ENCODE measurements at regions not wholly inside any gene's neighbourhood (a gene's known extent, or its start where the extent isn't known, plus 50 kb on each side); places are given as distances from the start of the nearest gene placed in this dataset.

GRCh38 chr18:11500153-11501122 is 109.0 kb upstream of the SLC35G4 start:
- TF ChIP-seq POLR2AphosphoS5 (IDR thresholded peaks at IDR 0.05) (no peak), EP300 (IDR thresholded peaks at IDR 0.05) (no peak), POLR2A (IDR thresholded peaks at IDR 0.05) (no peak)
- no peaks in the 10 kb centered on the region for H3K9me3 ChIP-seq
- no peak overlapping the region for H3K27ac ChIP-seq
- no peaks in the 10 kb centered on the region for H3K36me3 ChIP-seq
- 58% methylated on average over 8 of the region's 8 CpGs for WGBS
- no peaks in the 10 kb centered on the region for H3K27me3 ChIP-seq
- H3K4me3 ChIP-seq: no peak overlapping the region
- H3K4me1 ChIP-seq: no peaks in the 10 kb centered on the region
- DNase-seq (ENCODE audit: low spot score in 2 of 2): no peak

GRCh38 chr18:11498821-11499220 is 110.6 kb upstream of the SLC35G4 start:
- WGBS: 87% methylated on average over 1 of the region's 1 CpG
- H3K27ac ChIP-seq: no peak overlapping the region
- DNase-seq (ENCODE audit: low spot score in 2 of 2): no peak

GRCh38 chr18:11497585-11497984 is 111.8 kb upstream of the SLC35G4 start:
- TF ChIP-seq POLR2A (IDR thresholded peaks at IDR 0.05): no peak
- no peak for TF ChIP-seq EP300 (IDR thresholded peaks at IDR 0.05)
- TF ChIP-seq POLR2AphosphoS5 (IDR thresholded peaks at IDR 0.05): no peak
- no peaks in the 10 kb centered on the region for H3K27me3 ChIP-seq
- H3K4me3 ChIP-seq: no peak overlapping the region
- WGBS: 42% methylated on average over 2 of the region's 2 CpGs
- H3K36me3 ChIP-seq: no peaks in the 10 kb centered on the region
- no peak overlapping the region for H3K27ac ChIP-seq
- H3K4me1 ChIP-seq: no peaks in the 10 kb centered on the region
- no peak for DNase-seq (ENCODE audit: low spot score in 2 of 2)
- H3K9me3 ChIP-seq: no peaks in the 10 kb centered on the region

More at GRCh38 chr18:11498821-11499220, 110.6 kb upstream of the SLC35G4 start:
- H3K4me1 ChIP-seq: no peaks in the 10 kb centered on the region
- H3K27me3 ChIP-seq: no peaks in the 10 kb centered on the region
- TF ChIP-seq POLR2AphosphoS5 (IDR thresholded peaks at IDR 0.05) (no peak), CTCF (IDR thresholded peaks at IDR 0.05) (no peak), POLR2A (IDR thresholded peaks at IDR 0.05) (no peak), EP300 (IDR thresholded peaks at IDR 0.05) (no peak)
- no peaks in the 10 kb centered on the region for H3K9me3 ChIP-seq
- no peak overlapping the region for H3K4me3 ChIP-seq
- H3K36me3 ChIP-seq: no peaks in the 10 kb centered on the region

- 76% methylated on average over 6 of the region's 6 CpGs for WGBS
- TF ChIP-seq POLR2AphosphoS5 (IDR thresholded peaks at IDR 0.05) (no peak), EP300 (IDR thresholded peaks at IDR 0.05) (no peak), POLR2A (IDR thresholded peaks at IDR 0.05) (no peak), CTCF (IDR thresholded peaks at IDR 0.05) (no peak)
- no peaks in the 10 kb centered on the region for H3K27me3 ChIP-seq
Measured at GRCh38 chr18:11496526-11497172, 112.7 kb upstream of the SLC35G4 start.

GRCh38 chr18:11495441-11495840 is 114.0 kb upstream of the SLC35G4 start:
- H3K9me3 ChIP-seq: no peaks in the 10 kb centered on the region
- H3K36me3 ChIP-seq: no peaks in the 10 kb centered on the region
- no peak for TF ChIP-seq CTCF (IDR thresholded peaks at IDR 0.05)
- no peak for TF ChIP-seq POLR2AphosphoS5 (IDR thresholded peaks at IDR 0.05)
- TF ChIP-seq EP300 (IDR thresholded peaks at IDR 0.05): no peak
- TF ChIP-seq POLR2A (IDR thresholded peaks at IDR 0.05): no peak
- H3K27me3 ChIP-seq: no peaks in the 10 kb centered on the region
- H3K4me3 ChIP-seq: no peak overlapping the region
- H3K27ac ChIP-seq: no peak overlapping the region
- no peaks in the 10 kb centered on the region for H3K4me1 ChIP-seq
- WGBS: 82% methylated on average over 6 of the region's 6 CpGs
- DNase-seq (ENCODE audit: low spot score in 2 of 2): no peak

More at GRCh38 chr18:11496526-11497172, 112.7 kb upstream of the SLC35G4 start:
- H3K27ac ChIP-seq: no peak overlapping the region
- H3K4me1 ChIP-seq: no peaks in the 10 kb centered on the region
- no peak overlapping the region for H3K4me3 ChIP-seq
- no peaks in the 10 kb centered on the region for H3K36me3 ChIP-seq
- DNase-seq (ENCODE audit: low spot score in 2 of 2): no peak
- no peaks in the 10 kb centered on the region for H3K9me3 ChIP-seq

GRCh38 chr18:11494107-11494506 is 115.3 kb upstream of the SLC35G4 start:
- no peak for DNase-seq (ENCODE audit: low spot score in 2 of 2)
- H3K4me3 ChIP-seq: no peak overlapping the region
- H3K4me1 ChIP-seq: no peaks in the 10 kb centered on the region
- TF ChIP-seq POLR2A (IDR thresholded peaks at IDR 0.05): no peak
- no peak for TF ChIP-seq POLR2AphosphoS5 (IDR thresholded peaks at IDR 0.05)
- no peak for TF ChIP-seq EP300 (IDR thresholded peaks at IDR 0.05)
- TF ChIP-seq CTCF (IDR thresholded peaks at IDR 0.05): no peak
- no peak overlapping the region for H3K27ac ChIP-seq
- no peaks in the 10 kb centered on the region for H3K27me3 ChIP-seq
- H3K36me3 ChIP-seq: no peaks in the 10 kb centered on the region
- H3K9me3 ChIP-seq: no peaks in the 10 kb centered on the region
